Activated CD4-positive, alpha-beta memory T cell treated with anti-CD3 and anti-CD28 coated beads for 36 hours (primary cell): ENCODE measurements at regions not wholly inside any gene's neighbourhood (a gene's known extent, or its start where the extent isn't known, plus 50 kb on each side); places are given as distances from the start of the nearest gene placed in this dataset.

Source experiments
- CTCF ChIA-PET: fragments of 350-600 bp; sonication (Branson Sonifier 250); formaldehyde crosslinking; loops from one replicate; lab custom pipeline; 2021; ENCODE audit warnings: antibody characterized with exemption, inconsistent platforms; lab: Charles Lee
- POLR2A ChIA-PET: fragments of 350-600 bp; sonication (Branson Sonifier 250); formaldehyde crosslinking; loops from one replicate; lab custom pipeline; 2021; ENCODE audit warnings: antibody characterized with exemption; lab: Charles Lee
- DNase-seq: peaks from one replicate; pipeline ENCODE4 v3.0.0-alpha.2; 2020
- H3K27ac Mint-ChIP-seq: one replicate; pipeline ENCODE4 v1.8.0; 2021; ENCODE audit warnings: mixed read lengths
- H3K27me3 Mint-ChIP-seq: one replicate; pipeline ENCODE4 v1.8.0; 2021; ENCODE audit warnings: mixed read lengths
- H3K36me3 Mint-ChIP-seq: one replicate; pipeline ENCODE4 v1.8.0; 2021; ENCODE audit warnings: mixed read lengths
- H3K4me1 Mint-ChIP-seq: one replicate; pipeline ENCODE4 v1.8.0; 2021; ENCODE audit warnings: low read depth, mixed read lengths
- H3K4me3 Mint-ChIP-seq: one replicate; pipeline ENCODE4 v1.8.0; 2021; ENCODE audit warnings: mild to moderate bottlenecking, mixed read lengths
- H3K9me3 Mint-ChIP-seq: one replicate; pipeline ENCODE4 v1.8.0; 2021; ENCODE audit warnings: mixed read lengths
- intact Hi-C: fragments of 100-400 bp; cut with micrococcal nuclease; formaldehyde crosslinking; loops from one replicate; pipeline ENCODE4 v1.15.1; 2023

- ChIA-PET POLR2A (no interaction called here), CTCF (no interaction called here)
- Mint-ChIP-seq H3K9me3 (no peaks in the 10 kb centered on the region), H3K4me1 (no peaks in the 10 kb centered on the region), H3K27me3 (no peaks in the 10 kb centered on the region), H3K4me3 (no peak overlapping the region), H3K36me3 (no peaks in the 10 kb centered on the region), H3K27ac (no peak overlapping the region)
- no peak for DNase-seq
- intact Hi-C loops: no loop called here
Observed at GRCh38 chr7:36085096-36085495, 68.0 kb upstream of the EEPD1 start.

- no peaks in the 10 kb centered on the region for H3K4me1 Mint-ChIP-seq
- intact Hi-C loops: no loop called here
- H3K27me3 Mint-ChIP-seq: no peaks in the 10 kb centered on the region
- H3K9me3 Mint-ChIP-seq: no peaks in the 10 kb centered on the region
- POLR2A ChIA-PET: no interaction called here
- H3K36me3 Mint-ChIP-seq: no peaks in the 10 kb centered on the region
- no peak overlapping the region for H3K4me3 Mint-ChIP-seq
- no peak for DNase-seq
- no peak overlapping the region for H3K27ac Mint-ChIP-seq
- CTCF ChIA-PET: no interaction called here
Observed at GRCh38 chr7:36086571-36086970, 66.5 kb upstream of the EEPD1 start.

- H3K4me1 Mint-ChIP-seq: no peaks in the 10 kb centered on the region
- ChIA-PET POLR2A (no interaction called here), CTCF (no interaction called here)
- H3K9me3 Mint-ChIP-seq: no peaks in the 10 kb centered on the region
- no peaks in the 10 kb centered on the region for H3K36me3 Mint-ChIP-seq
- intact Hi-C loops: no loop called here
- no peak overlapping the region for H3K27ac Mint-ChIP-seq
- no peak overlapping the region for H3K4me3 Mint-ChIP-seq
- DNase-seq: no peak
- no peaks in the 10 kb centered on the region for H3K27me3 Mint-ChIP-seq
Observed at GRCh38 chr7:36088553-36088952, 64.5 kb upstream of the EEPD1 start.

- ChIA-PET CTCF (no interaction called here), POLR2A (no interaction called here)
- H3K4me1 Mint-ChIP-seq: no peaks in the 10 kb centered on the region
- no peaks in the 10 kb centered on the region for H3K27me3 Mint-ChIP-seq
- DNase-seq: no peak
- intact Hi-C loops: no loop called here
- no peak overlapping the region for H3K4me3 Mint-ChIP-seq
- H3K9me3 Mint-ChIP-seq: no peaks in the 10 kb centered on the region
- no peak overlapping the region for H3K27ac Mint-ChIP-seq
- H3K36me3 Mint-ChIP-seq: no peaks in the 10 kb centered on the region
Observed at GRCh38 chr7:36088966-36089365, 64.1 kb upstream of the EEPD1 start.

- intact Hi-C loops: no loop called here
- Mint-ChIP-seq H3K27me3 (no peaks in the 10 kb centered on the region), H3K36me3 (no peaks in the 10 kb centered on the region), H3K27ac (no peak overlapping the region), H3K9me3 (no peaks in the 10 kb centered on the region), H3K4me1 (no peaks in the 10 kb centered on the region), H3K4me3 (no peak overlapping the region)
- POLR2A ChIA-PET: no interaction called here
- CTCF ChIA-PET: no interaction called here
- DNase-seq: no peak
Observed at GRCh38 chr7:36090976-36091873, 61.8 kb upstream of the EEPD1 start.

- Mint-ChIP-seq H3K4me1 (no peaks in the 10 kb centered on the region), H3K4me3 (no peak overlapping the region), H3K9me3 (no peaks in the 10 kb centered on the region), H3K27me3 (no peaks in the 10 kb centered on the region), H3K27ac (no peak overlapping the region), H3K36me3 (no peaks in the 10 kb centered on the region)
- intact Hi-C loops: no loop called here
- ChIA-PET CTCF (no interaction called here), POLR2A (no interaction called here)
- DNase-seq: no peak
Observed at GRCh38 chr7:36091874-36092176, 61.2 kb upstream of the EEPD1 start.

- DNase-seq: no peak
- Mint-ChIP-seq H3K27ac (no peak overlapping the region), H3K4me3 (no peak overlapping the region), H3K9me3 (no peaks in the 10 kb centered on the region), H3K27me3 (no peaks in the 10 kb centered on the region), H3K36me3 (no peaks in the 10 kb centered on the region), H3K4me1 (no peaks in the 10 kb centered on the region)
- intact Hi-C loops: no loop called here
- CTCF ChIA-PET: no interaction called here
- POLR2A ChIA-PET: no interaction called here
Observed at GRCh38 chr7:36092221-36092771, 60.8 kb upstream of the EEPD1 start.

- Mint-ChIP-seq H3K27me3 (no peaks in the 10 kb centered on the region), H3K9me3 (peaks cover 9% of the 10 kb centered on the region), H3K4me1 (no peaks in the 10 kb centered on the region), H3K27ac (no peak overlapping the region), H3K36me3 (peaks cover 6% of the 10 kb centered on the region), H3K4me3 (no peak overlapping the region)
- DNase-seq: no peak
- CTCF ChIA-PET: no interaction called here
- POLR2A ChIA-PET: no interaction called here
- intact Hi-C loops: no loop called here
Observed at GRCh38 chr7:36096460-36097095, 56.5 kb upstream of the EEPD1 start.

- intact Hi-C loops: no loop called here
- peaks cover 9% of the 10 kb centered on the region for H3K9me3 Mint-ChIP-seq
- POLR2A ChIA-PET: no interaction called here
- H3K4me1 Mint-ChIP-seq: no peaks in the 10 kb centered on the region
- no peak overlapping the region for H3K27ac Mint-ChIP-seq
- H3K4me3 Mint-ChIP-seq: no peak overlapping the region
- no peaks in the 10 kb centered on the region for H3K27me3 Mint-ChIP-seq
- DNase-seq: no peak
- CTCF ChIA-PET: no interaction called here
- H3K36me3 Mint-ChIP-seq: peaks cover 6% of the 10 kb centered on the region
Observed at GRCh38 chr7:36098096-36098495, 55.0 kb upstream of the EEPD1 start.

GRCh38 chr7:36100226-36100625, 52.8 kb upstream of the EEPD1 start:
- peaks cover 9% of the 10 kb centered on the region for H3K9me3 Mint-ChIP-seq
- no peak overlapping the region for H3K27ac Mint-ChIP-seq
- peaks cover 6% of the 10 kb centered on the region for H3K36me3 Mint-ChIP-seq
- CTCF ChIA-PET: no interaction called here
- no peak for DNase-seq
- no peaks in the 10 kb centered on the region for H3K4me1 Mint-ChIP-seq
- H3K27me3 Mint-ChIP-seq: no peaks in the 10 kb centered on the region
- H3K4me3 Mint-ChIP-seq: no peak overlapping the region
- intact Hi-C loops: no loop called here
- POLR2A ChIA-PET: no interaction called here

- H3K27me3 Mint-ChIP-seq: no peaks in the 10 kb centered on the region
- H3K9me3 Mint-ChIP-seq: peaks cover 9% of the 10 kb centered on the region
- peaks cover 6% of the 10 kb centered on the region for H3K36me3 Mint-ChIP-seq
- ChIA-PET POLR2A (no interaction called here), CTCF (no interaction called here)
- no peak overlapping the region for H3K4me3 Mint-ChIP-seq
- no peaks in the 10 kb centered on the region for H3K4me1 Mint-ChIP-seq
- DNase-seq: no peak
- intact Hi-C loops: no loop called here
- H3K27ac Mint-ChIP-seq: no peak overlapping the region
Observed at GRCh38 chr7:36100634-36101033, 52.4 kb upstream of the EEPD1 start.
